ENCODE measurements at regions not wholly inside any gene's neighbourhood (a gene's known extent, or its start where the extent isn't known, plus 50 kb on each side); places are given as distances from the start of the nearest gene placed in this dataset.
"Not testable (repeated sequence)": the region's sequence is repeated elsewhere in the genome, so short reads cannot be mapped to it uniquely, and the experiment has no call there.

- DNase-seq, result no peak
These were observed 473.5 kb downstream of the DNAH5 start for GRCh38 chr5:13470975-13471374.

DNA sequence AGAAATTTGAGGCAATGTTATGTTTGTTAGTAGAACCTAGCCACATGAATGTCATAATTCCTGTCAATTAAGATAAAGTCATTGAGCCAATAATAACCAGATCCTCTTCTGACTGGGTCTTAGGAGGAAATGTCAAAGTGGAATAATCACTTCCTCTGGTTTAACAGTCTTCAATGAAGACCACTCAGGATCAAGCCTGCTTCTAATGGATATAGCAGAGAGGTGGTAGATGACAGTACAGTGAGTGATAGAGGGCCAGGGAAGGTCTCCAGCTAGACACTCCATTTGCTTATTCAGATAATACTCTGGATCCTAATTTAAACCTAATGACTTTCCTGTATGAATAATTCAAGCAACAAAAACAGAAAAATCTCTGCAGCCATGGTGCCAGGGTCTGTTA, 474.2 kb downstream of the DNAH5 start:
- DNase-seq, result no peak

DNA sequence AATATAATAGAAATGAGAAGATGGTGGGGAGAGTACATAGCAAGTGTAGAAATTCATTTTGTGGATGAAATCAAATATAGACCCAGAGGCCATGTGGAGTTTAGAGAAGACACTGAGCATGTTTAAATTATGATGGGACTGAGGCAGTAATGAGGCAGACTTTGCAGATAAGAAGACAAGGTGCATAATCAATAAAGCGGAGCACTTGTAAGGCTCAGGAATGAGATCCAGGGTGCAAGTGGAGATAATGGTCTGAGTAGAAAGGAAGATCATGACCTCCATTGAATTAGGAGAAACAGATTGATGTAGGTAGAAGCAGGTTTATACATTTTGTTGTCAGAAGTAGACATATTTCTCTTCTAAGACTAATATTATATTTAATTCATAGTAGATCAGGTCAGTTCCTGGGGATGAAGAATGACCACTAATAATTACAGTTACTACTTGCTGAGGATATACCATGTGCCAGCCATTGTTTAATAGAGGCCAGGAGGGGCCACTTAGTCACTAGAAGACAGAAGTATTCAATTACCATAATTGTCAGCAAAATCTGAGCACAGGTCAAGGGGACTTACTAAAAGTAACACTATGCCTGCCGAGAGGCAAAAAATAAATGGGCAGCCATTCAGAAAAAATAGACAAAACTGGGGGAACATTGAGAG, 479.8 kb downstream of the DNAH5 start:
- peak; percentile 39 for DNase-seq

- no peak for DNase-seq
These were observed 483.9 kb downstream of the DNAH5 start for GRCh38 chr5:13460587-13460986.

- DNase-seq, result no peak
These were observed 490.4 kb downstream of the DNAH5 start for GRCh38 chr5:13454050-13454449.

DNA sequence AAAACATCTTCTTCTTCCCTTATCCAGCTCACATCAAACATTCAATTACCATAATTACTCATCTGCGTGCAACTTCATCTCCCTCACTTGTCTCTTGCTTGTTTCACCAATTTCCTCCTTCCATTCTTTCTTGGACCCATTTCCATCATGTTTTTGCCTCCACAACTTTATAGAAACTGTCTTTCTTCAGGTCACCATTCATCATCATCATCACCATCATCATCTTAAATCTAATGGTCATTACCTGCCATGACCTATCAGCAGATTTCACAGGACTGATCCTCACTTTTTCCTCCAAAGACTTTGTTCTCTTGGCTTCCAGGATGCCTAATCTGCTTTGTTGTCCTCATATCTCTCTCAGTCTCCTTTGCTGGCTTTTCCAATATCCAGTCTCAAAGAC, 495.6 kb downstream of the DNAH5 start:
- DNase-seq, result no peak

- no peak for DNase-seq
These were observed 505.1 kb downstream of the DNAH5 start for GRCh38 chr5:13439430-13439829.

DNA sequence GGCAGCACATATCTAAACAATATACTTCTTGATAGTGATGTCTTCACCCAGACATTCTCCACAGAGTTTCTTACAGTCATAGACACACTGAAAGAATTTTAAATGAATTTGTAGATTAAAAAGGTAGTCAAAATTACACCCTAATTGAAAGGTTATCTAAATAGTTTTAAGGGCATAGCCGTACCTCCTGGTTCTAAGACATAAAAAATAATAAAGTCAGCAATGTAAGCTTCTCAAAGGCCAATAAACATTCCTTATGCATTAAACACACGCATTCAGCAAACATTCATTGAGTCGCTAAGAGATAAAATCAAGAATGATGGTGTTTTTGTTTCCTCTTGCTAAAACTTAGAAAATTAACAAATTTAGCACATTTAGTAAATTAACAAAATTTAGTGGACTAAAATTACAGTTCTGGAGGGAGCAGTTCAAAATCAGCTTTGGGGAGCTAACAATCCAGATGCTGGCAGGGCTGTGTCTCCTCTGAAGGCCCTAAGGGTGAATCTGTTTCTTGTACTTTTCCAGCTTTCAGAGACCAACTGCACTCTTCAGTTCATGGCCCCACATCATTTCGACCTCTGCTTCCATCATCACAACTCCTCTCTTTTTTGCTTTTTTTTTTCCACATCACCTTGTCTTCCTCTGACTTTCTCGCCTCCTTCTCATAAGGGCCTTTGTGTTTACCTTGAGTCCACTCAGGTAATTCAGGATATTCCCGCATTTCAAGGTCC, 516.5 kb downstream of the DNAH5 start:
- DNase-seq, result no peak

DNA sequence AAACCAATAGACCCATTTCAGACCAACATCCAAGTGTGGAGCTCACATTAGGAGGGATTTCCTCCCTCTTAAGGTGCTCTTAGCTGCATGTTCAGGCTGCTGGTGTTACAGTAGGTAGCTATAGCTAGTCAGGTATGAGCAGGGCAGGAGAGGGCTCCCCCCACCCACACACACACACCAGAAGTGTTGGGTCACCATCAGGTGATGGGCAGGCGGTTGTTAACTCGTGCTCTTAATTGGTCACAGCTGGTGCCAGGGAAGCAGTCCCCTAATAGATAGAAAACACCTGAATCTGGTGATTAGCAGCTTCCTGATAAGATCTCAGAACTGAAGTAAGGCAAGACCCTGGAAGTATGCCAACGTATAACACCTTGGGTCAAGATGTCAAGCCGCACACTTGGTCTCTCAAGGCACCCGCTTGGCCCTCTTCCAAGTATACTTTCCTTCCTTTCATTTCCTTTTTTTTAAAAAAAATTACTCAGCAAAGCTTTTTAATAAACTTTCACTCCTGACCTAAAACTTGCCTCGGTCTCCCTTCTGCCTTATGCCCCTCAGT, 532.4 kb downstream of the DNAH5 start:
- DNase-seq, result no peak

- no peak for DNase-seq
These were observed 535.9 kb downstream of the DNAH5 start for GRCh38 chr5:13408616-13409015.

DNA sequence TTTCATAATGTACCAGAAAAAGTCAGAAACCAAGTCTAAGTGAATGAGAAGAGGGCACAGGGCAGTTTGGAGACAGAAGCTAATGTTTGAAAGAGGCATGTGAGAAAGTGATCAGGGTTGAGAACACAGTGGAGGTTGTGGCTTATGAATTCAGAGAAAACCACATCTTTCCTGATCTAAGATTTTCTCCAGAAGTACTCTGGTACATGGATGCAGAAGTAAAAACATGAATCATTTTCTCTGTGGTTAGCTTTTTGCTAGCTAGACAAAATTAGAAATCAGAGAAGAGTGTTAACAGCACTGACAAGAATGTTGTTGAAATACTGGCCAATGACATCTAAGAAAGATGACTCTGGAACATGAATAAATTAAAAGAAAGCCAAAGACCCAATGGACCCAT, 541.1 kb downstream of the DNAH5 start:
- DNase-seq, result no peak

GRCh38 chr5:13385066-13385465, 559.4 kb downstream of the DNAH5 start:
- DNase-seq, result no peak

DNA sequence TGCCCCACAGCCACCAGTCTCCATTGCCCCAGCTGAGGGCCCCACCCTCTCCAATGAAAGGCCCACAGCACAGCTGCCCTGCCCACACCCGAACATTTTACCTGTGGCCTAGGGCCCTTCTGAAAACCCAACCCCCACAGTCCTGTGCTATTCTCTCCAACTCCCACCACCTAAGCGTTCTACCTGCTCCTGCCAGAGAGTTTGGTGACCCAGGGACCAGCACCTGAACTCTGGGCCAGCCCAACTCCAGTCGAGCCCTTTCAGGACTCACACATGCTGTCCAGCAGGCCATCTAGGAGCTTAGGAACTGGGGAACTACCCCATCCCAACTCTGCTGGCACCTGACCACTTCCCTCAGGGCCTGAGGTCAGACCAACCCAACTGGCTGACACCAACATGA, 562.3 kb downstream of the DNAH5 start:
- no peak for DNase-seq

GRCh38 chr5:13378091-13378490, 566.4 kb downstream of the DNAH5 start:
- no peak for DNase-seq

- no peak for DNase-seq
These were observed 585.1 kb downstream of the DNAH5 start for GRCh38 chr5:13359344-13359743.

DNA sequence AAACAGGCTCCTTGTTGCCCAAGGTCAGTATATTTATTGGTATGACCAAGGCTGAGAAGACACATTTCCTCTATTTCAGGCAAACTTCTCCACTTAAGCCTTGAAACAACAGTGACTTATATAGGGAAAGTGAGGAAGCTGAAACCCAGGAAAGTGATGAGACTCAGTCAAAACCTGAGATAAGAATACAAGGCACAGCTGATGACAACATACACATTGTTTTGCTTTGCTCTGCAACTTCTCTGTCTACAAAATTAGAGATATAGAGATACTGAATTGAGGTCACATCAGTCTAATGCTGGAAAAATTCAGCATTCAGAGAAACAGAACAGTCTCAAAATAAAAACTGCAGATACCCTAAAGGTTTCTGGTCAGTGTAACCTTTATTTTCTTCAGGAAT, 586.1 kb downstream of the DNAH5 start:
- no peak for DNase-seq

- DNase-seq, result no peak
These were observed 586.6 kb downstream of the DNAH5 start for GRCh38 chr5:13357929-13358328.

DNA sequence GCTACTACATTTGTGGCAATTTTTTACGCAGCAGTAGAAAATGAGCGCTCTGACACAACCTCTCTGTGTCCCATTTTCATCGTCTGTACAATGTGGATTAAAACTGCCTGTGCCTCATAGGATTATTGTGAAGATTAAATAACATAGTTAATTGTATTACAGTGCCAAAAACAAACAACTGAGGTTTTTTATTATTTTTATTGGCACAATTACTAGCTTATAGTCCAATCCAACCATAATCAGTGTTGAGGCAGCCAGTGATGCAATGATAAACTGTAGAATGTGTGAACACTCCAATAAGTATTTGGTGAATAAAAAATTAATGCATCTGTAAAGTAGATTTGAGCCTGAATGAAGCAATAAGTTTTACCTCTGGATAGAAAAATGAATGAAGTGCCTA, 588.3 kb downstream of the DNAH5 start:
- no peak for DNase-seq

DNA sequence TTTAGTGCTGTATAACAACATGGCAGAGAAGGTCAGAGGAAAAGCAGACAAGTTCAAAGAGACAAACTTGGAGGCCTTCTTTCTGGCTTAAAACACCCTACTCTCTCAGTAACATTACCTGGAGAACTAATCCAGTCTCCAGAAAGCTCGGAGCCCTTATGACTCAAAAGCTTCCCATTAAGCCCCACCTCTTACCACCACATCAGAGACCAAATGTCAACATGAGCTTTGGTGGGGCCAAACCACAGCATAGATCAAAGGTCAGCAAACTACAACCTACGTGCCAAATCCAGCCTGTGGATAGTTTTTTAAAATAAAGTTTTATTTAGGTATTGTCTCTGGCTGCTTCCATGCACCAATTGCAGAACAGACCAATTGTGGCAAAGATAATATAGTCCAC, 589.9 kb downstream of the DNAH5 start:
- no peak for DNase-seq

- no peak for DNase-seq
These were observed 593.7 kb downstream of the DNAH5 start for GRCh38 chr5:13350767-13351166.

- no peak for DNase-seq
These were observed 595.9 kb downstream of the DNAH5 start for GRCh38 chr5:13348568-13348967.

DNA sequence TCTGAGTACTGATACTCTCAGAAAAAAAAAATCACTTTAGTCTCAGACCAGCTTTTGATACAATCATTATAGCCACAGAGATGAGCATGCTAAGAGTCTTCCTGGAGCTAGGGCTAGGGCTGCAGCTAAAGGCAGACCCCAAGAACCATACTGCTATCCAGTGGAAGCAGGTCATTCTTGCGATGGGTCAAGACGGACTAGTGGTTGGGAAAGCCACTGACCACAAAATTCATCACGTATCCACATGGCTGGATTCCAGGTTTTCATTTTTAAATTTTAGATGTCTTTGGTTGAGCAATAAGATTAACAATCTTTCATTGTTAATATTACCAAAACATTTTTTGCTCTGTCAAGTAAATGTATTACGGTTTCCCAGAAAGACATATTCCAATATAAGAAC, 598.1 kb downstream of the DNAH5 start:
- no peak for DNase-seq

DNA sequence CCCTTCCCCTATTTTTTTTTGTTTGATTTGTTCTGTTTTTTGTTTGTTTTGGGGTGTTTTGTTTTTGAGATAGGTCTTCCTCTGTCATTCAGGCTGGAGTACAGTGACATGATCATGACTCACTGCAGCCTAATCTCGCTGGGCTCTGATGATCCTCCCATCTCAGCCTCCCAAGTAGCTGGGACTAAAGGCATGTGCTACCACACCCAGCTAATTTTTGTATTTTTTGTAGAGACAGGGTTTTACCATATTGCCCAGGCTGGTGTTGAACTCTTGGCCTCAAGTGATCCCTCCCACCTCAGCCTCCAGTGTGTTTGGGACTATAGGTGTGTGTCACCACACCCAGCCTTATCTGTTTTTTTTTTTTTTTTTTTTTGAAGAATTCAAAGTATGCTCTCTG, 605.4 kb downstream of the DNAH5 start:
- no peak for DNase-seq

GRCh38 chr5:13335026-13335425, 609.5 kb downstream of the DNAH5 start:
- not testable (repeated sequence) for DNase-seq

DNA sequence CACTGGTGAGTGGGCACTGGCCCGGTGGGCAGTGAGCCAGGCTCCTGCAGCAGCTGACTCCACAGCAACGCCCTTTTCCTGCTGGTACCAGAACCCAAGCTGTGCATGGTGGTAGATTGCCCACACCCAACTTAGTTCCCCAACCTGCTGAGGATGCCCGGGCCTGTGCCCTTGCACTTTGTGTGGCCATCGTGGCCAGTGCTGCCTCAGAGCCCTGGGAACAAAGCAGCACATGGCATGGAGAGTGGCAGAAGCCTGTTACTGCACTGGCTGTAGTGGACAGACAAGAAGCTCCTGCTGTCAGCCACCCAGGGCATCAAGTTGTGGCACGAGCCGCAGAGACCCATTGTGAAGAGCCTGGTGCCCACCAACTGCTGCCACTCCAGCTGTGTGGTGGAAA, 612.9 kb downstream of the DNAH5 start:
- DNase-seq, result no peak

Data from NCI-H2227 treated with DMSO at 0.1 percent for 48 hours (cell line).